Upper lobe of left lung (tissue), 4 donors: ENCODE measurements at regions not wholly inside any gene's neighbourhood (a gene's known extent, or its start where the extent isn't known, plus 50 kb on each side); places are given as distances from the start of the nearest gene placed in this dataset.

ENCODE experiments used
- EP300 ChIP-seq, 4 donors: sonication (generic); formaldehyde crosslinking; IDR thresholded peaks; one replicate each; pipeline ENCODE4 v1.5.1; 2017; ENCODE audit warnings: antibody characterized with exemption in 4 of 4, control low read depth in 2 of 4
- TF ChIP-seq, protein P1 (sequence below), 6 experiments: fragments of 450-650 bp in 4 of 6; fragments of 200-600 bp in 2 of 6; sonication (generic) in 2 of 6; IDR thresholded peaks; one replicate each; pipeline ENCODE4 v1.5.1; 2016 to 2019; ENCODE audit warnings: antibody characterized with exemption in 6 of 6

DNA sequence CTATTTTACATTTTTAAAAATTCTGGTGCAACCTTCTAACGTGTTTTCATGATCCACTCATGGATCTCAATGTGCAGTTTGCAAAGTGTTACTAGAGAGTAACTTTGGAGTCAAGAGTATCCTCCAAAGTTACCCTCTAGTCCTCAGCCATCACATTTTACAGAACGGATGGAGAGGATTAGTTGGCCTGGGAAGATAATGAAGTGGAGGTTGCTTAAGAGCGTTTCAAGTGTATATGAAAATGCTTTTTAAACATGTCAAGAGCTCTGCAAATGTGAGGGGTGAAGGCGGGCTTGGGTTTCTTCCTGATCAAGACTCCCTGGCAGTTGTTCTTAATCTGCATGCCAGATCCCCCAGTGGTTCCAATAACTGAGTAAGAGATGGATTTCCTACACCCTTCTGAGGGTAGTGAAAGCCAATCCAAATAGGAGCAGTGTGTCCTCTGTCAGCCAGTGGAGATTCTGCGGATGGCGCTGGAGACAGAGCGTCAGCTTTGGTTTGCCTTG lies 299.4 kb upstream of the NPVF start:
- no peak for TF ChIP-seq EP300 (IDR thresholded peaks at IDR 0.05)
- TF ChIP-seq, protein P1, sequence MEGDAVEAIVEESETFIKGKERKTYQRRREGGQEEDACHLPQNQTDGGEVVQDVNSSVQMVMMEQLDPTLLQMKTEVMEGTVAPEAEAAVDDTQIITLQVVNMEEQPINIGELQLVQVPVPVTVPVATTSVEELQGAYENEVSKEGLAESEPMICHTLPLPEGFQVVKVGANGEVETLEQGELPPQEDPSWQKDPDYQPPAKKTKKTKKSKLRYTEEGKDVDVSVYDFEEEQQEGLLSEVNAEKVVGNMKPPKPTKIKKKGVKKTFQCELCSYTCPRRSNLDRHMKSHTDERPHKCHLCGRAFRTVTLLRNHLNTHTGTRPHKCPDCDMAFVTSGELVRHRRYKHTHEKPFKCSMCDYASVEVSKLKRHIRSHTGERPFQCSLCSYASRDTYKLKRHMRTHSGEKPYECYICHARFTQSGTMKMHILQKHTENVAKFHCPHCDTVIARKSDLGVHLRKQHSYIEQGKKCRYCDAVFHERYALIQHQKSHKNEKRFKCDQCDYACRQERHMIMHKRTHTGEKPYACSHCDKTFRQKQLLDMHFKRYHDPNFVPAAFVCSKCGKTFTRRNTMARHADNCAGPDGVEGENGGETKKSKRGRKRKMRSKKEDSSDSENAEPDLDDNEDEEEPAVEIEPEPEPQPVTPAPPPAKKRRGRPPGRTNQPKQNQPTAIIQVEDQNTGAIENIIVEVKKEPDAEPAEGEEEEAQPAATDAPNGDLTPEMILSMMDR (IDR thresholded peaks at IDR 0.05), result no peak
